GM10266 (cell line): ENCODE measurements at regions not wholly inside any gene's neighbourhood (a gene's known extent, or its start where the extent isn't known, plus 50 kb on each side); places are given as distances from the start of the nearest gene placed in this dataset.

Source experiments
- DNase-seq: peaks from one replicate; pipeline ENCODE4 v3.0.0; 2012; ENCODE audit errors: extremely low spot score
- TF ChIP-seq, protein P1 (sequence below): IDR thresholded peaks from 2 replicates; pipeline ENCODE4 v1.5.1; 2012; ENCODE audit warnings: mild to moderate bottlenecking, low read depth; ENCODE audit not compliant: control insufficient read depth, insufficient read depth; ENCODE audit errors: missing control alignments

DNA sequence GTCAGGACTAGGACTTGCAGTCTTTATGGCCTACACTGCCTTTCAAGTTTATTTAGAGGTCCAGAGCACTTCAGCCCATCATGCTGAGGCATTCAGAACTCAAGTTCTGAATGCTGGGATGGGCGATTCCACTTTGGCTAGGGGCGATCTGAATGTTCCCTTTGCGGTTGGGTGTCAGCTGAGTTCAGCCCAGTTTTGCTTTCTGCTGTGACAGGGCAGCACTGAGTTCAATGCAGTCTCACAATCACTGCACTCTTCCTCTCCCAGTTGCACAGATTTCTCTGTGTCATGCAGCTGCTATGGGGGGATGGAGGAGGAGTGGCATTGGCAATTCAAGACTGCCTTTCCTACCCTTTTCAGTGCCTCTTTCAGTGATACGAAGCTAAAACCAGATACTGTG lies 1232.0 kb upstream of the FAM98A start:
- TF ChIP-seq, protein P1, sequence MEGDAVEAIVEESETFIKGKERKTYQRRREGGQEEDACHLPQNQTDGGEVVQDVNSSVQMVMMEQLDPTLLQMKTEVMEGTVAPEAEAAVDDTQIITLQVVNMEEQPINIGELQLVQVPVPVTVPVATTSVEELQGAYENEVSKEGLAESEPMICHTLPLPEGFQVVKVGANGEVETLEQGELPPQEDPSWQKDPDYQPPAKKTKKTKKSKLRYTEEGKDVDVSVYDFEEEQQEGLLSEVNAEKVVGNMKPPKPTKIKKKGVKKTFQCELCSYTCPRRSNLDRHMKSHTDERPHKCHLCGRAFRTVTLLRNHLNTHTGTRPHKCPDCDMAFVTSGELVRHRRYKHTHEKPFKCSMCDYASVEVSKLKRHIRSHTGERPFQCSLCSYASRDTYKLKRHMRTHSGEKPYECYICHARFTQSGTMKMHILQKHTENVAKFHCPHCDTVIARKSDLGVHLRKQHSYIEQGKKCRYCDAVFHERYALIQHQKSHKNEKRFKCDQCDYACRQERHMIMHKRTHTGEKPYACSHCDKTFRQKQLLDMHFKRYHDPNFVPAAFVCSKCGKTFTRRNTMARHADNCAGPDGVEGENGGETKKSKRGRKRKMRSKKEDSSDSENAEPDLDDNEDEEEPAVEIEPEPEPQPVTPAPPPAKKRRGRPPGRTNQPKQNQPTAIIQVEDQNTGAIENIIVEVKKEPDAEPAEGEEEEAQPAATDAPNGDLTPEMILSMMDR = no peak
- no peak for DNase-seq

- TF ChIP-seq, protein P1 = no peak
- DNase-seq = no peak
These were observed 1229.4 kb upstream of the FAM98A start for GRCh38 chr2:34828481-34828880.

DNA sequence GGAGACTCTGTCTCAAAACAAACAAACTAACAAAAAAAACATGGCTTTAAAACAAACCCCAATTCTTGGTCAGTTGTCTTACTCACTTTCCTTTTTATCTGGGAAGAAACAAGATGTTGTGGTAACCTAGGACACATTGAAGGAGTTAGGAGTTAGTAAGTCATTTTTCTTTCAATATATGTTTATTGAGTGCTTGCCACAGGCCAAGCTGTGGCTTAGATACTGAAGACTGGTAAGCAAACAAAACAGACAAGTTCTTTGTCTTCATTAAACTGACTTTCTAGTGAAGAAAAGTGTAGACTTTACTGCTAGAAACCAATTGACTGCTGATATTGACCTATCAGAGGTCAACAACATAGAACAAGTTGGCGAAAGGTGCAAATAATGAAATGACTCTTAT lies 1228.3 kb upstream of the FAM98A start:
- no peak for DNase-seq
- TF ChIP-seq, protein P1 = no peak

DNA sequence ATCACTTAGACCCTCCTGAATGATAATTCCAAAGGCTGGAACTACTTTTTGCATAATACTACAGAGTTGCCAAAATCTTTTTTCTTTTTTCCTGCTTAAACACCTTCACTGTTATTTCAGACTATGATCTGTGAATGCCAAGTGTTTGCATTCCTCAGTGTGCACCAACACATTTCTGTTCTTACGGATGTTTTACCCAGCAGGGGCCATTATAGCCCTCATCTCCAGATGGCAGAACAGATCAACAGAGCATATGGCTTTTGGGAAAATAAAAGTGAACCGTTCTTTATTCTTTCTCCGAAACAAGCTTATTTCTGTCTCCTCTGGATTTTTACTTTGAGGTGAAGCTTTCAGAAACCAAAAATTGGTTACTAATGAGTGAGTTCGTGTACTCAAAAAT lies 1226.6 kb upstream of the FAM98A start:
- DNase-seq = no peak
- TF ChIP-seq, protein P1 = no peak

- no peak for DNase-seq
- TF ChIP-seq, protein P1 = no peak
These were observed 1223.5 kb upstream of the FAM98A start for GRCh38 chr2:34822616-34823015.

DNA sequence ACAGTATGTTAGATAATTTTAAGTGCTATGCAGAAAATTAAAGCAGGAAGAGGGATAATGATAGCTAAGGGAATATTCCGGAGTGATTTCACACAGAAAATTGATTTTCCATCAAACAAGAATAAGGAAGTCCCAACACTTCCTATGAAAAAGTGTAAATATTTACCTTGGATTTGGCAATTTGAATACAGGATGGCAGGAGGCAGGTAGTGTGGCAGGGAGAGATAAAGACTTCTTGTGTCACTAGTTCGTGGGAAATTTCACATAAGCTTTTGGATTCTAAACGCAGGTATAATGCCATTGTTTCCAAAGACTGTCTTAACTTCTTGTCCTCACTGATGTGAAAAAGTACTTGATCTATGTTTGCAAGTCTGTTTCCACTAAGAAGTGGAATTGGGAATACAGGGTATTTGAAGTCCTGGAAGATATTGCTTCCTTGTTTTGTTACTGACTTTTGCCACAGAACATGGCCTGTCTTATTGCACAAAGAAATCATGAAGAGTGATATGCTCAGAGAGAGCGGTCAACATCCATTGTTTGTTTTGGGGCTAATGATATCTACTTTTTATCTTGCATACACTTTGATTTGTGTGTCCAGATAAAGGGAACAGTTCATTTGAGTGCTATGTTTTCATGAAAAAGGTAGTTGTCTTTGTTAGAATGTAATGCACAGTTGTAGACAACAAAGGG lies 1216.1 kb upstream of the FAM98A start:
- TF ChIP-seq, protein P1 = no peak

GRCh38 chr2:34810456-34810855 lies 1211.4 kb upstream of the FAM98A start:
- TF ChIP-seq, protein P1 = no peak
- DNase-seq = no peak

More for the DNA sequence above, 1216.1 kb upstream of the FAM98A start:
- DNase-seq = no peak
